ENCODE measurements at regions not wholly inside any gene's neighbourhood (a gene's known extent, or its start where the extent isn't known, plus 50 kb on each side); places are given as distances from the start of the nearest gene placed in this dataset.

DNA sequence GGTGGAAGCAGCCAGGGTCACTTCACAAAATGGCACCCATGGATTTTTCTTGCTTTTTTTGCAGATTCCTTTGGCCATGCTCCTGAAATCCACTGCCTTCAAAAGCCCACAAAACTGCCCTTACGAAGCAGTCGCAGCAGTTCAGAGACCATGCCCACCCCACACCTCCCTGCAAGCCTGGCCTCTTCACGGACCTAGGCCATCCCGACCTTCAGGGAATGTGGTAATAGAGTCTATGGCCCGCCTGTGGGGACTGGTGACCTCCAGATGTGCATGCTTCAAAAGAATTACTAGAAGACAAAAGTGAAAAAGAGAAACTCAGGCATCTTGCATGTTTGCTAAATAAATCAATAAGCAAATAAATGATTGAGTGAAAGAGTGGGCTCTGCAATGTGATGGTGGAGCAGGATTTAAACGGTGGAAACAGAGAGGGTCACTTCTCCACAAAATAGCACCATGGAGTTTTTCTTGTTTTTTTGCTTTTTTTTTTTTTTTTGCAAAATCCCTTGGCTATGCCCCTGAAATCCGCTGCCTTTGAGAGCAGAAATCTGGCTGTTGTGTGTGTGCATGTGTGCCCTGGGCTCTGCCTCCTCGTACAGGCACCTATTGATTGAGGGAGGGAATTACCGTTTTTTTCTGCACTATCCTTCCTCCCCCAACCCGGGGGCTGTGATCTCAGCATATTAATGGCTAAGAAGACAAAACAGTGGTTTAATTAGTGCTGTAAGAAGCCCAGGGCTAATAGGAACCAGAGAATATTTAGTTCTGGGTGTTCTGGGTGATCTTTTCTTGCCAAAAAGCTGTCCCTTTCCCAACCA is 107.4 kb downstream of the PXDC1 start:
- TF ChIP-seq, protein P1, sequence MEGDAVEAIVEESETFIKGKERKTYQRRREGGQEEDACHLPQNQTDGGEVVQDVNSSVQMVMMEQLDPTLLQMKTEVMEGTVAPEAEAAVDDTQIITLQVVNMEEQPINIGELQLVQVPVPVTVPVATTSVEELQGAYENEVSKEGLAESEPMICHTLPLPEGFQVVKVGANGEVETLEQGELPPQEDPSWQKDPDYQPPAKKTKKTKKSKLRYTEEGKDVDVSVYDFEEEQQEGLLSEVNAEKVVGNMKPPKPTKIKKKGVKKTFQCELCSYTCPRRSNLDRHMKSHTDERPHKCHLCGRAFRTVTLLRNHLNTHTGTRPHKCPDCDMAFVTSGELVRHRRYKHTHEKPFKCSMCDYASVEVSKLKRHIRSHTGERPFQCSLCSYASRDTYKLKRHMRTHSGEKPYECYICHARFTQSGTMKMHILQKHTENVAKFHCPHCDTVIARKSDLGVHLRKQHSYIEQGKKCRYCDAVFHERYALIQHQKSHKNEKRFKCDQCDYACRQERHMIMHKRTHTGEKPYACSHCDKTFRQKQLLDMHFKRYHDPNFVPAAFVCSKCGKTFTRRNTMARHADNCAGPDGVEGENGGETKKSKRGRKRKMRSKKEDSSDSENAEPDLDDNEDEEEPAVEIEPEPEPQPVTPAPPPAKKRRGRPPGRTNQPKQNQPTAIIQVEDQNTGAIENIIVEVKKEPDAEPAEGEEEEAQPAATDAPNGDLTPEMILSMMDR (IDR thresholded peaks at IDR 0.05) = no peak
- TF ChIP-seq EP300 (IDR thresholded peaks at IDR 0.05) (no peak), POLR2AphosphoS5 (IDR thresholded peaks at IDR 0.05) (no peak), POLR2A (IDR thresholded peaks at IDR 0.05; ENCODE audit: low read depth) (no peak)

Data from esophagus muscularis mucosa (tissue), 4 donors.